Nephron progenitor cell (in vitro differentiated cells): ENCODE measurements at regions not wholly inside any gene's neighbourhood (a gene's known extent, or its start where the extent isn't known, plus 50 kb on each side); places are given as distances from the start of the nearest gene placed in this dataset.

Experiments
- DNase-seq: peaks from one replicate; pipeline ENCODE4 v3.0.0; 2021
- H3K27ac Mint-ChIP-seq: 2 replicates; pipeline ENCODE4 v1.8.0; 2021; ENCODE audit warnings: mild to moderate bottlenecking, moderate library complexity, mixed read lengths
- H3K27me3 Mint-ChIP-seq: 2 replicates; pipeline ENCODE4 v1.8.0; 2021; ENCODE audit warnings: mild to moderate bottlenecking, low read depth, mixed read lengths; ENCODE audit not compliant: poor library complexity
- H3K36me3 Mint-ChIP-seq: 2 replicates; pipeline ENCODE4 v1.8.0; 2021; ENCODE audit warnings: low read depth, mixed read lengths
- H3K4me1 Mint-ChIP-seq: 2 replicates; pipeline ENCODE4 v1.8.0; 2021; ENCODE audit warnings: mixed read lengths
- H3K4me3 Mint-ChIP-seq: 2 replicates; pipeline ENCODE4 v1.8.0; 2021; ENCODE audit warnings: mild to moderate bottlenecking, moderate library complexity, mixed read lengths
- H3K9me3 Mint-ChIP-seq: 2 replicates; pipeline ENCODE4 v1.8.0; 2021; ENCODE audit warnings: mild to moderate bottlenecking, moderate library complexity, mixed read lengths
- CTCF ChIP-seq: fragments of 200-600 bp; sonication (generic); IDR thresholded peaks from 2 replicates; pipeline ENCODE4 v1.5.0; 2021; ENCODE audit warnings: antibody characterized with exemption

GRCh38 chr4:157678478-157678877 lies 457.9 kb downstream of the GRIA2 start:
- H3K36me3 Mint-ChIP-seq = peaks cover 4% of the 10 kb centered on the region
- no peaks in the 10 kb centered on the region for H3K27me3 Mint-ChIP-seq
- H3K4me3 Mint-ChIP-seq = no peak overlapping the region
- no peak overlapping the region for H3K27ac Mint-ChIP-seq
- no peak for DNase-seq
- TF ChIP-seq CTCF = no peak
- H3K9me3 Mint-ChIP-seq = peaks cover 23% of the 10 kb centered on the region
- no peaks in the 10 kb centered on the region for H3K4me1 Mint-ChIP-seq

- peaks cover 23% of the 10 kb centered on the region for H3K9me3 Mint-ChIP-seq
- no peak overlapping the region for H3K27ac Mint-ChIP-seq
- TF ChIP-seq CTCF = no peak
- H3K27me3 Mint-ChIP-seq = no peaks in the 10 kb centered on the region
- no peak for DNase-seq
- no peaks in the 10 kb centered on the region for H3K4me1 Mint-ChIP-seq
- H3K4me3 Mint-ChIP-seq = no peak overlapping the region
- H3K36me3 Mint-ChIP-seq = peaks cover 4% of the 10 kb centered on the region
Observed at GRCh38 chr4:157674699-157675098, 454.2 kb downstream of the GRIA2 start.

DNA sequence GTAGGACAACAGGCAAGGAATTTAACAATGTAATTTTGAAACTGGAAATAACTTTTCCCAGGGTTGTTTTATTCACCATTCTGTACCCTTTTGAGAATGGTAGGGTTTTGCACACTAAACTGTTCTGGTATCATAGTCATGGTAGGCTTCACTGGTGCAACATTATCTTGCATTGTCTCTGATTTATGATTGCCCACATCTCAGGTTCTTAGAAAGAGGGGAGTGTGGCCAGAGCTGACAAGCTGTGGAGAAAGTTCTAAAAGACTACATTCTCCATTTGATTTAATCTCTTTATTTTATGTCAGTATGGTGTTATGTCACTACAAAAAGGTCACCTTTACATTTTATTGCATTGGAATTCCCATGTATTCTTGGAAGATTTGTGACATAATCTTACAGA lies 447.3 kb downstream of the GRIA2 start:
- peak overlapping the region; percentile 15 for H3K27ac Mint-ChIP-seq
- no peaks in the 10 kb centered on the region for H3K36me3 Mint-ChIP-seq
- H3K27me3 Mint-ChIP-seq = no peaks in the 10 kb centered on the region
- no peak for TF ChIP-seq CTCF
- no peak for DNase-seq
- H3K9me3 Mint-ChIP-seq = no peaks in the 10 kb centered on the region
- H3K4me1 Mint-ChIP-seq = peaks cover 5% of the 10 kb centered on the region
- no peak overlapping the region for H3K4me3 Mint-ChIP-seq

GRCh38 chr4:157664726-157665125 lies 444.2 kb downstream of the GRIA2 start:
- TF ChIP-seq CTCF = no peak
- H3K36me3 Mint-ChIP-seq = no peaks in the 10 kb centered on the region
- no peak for DNase-seq
- no peaks in the 10 kb centered on the region for H3K9me3 Mint-ChIP-seq
- H3K4me1 Mint-ChIP-seq = peaks cover 5% of the 10 kb centered on the region
- no peaks in the 10 kb centered on the region for H3K27me3 Mint-ChIP-seq
- no peak overlapping the region for H3K4me3 Mint-ChIP-seq
- no peak overlapping the region for H3K27ac Mint-ChIP-seq

DNA sequence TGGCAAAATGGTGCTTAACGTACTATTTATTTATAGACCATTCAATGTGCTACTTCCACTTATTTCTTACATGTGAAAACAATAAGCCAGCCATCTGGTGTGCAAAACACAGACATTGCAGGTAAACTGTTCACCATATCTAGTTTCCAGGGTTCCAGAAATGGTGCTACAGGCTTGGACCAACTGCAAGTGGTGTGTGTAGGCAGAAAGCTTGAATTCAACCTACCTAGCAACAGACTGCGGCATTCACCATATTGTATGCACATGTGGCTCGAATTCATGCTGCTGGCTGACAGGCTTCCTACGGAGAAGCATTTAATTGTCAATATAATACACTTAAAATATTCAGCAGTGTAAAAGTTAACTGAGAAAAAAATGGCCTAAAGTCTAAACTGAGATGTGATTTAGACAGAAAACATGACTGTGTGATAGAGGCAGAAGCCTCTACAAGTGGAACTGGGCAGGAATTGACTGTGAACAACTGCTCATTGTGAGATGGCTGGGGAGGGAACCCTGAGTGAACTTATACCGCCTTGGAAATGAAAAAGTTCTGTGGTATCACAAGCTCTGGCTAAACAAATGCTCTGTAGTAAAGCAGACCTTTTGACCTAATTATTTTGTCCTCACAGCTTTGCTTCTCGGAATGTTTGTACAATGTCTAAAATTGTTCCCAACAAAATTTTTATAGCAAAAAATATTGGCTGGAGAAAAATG lies 434.7 kb downstream of the GRIA2 start:
- no peak for DNase-seq
- Mint-ChIP-seq H3K4me1 (no peaks in the 10 kb centered on the region), H3K36me3 (no peaks in the 10 kb centered on the region), H3K27ac (no peak overlapping the region), H3K9me3 (no peaks in the 10 kb centered on the region), H3K4me3 (no peak overlapping the region), H3K27me3 (no peaks in the 10 kb centered on the region)
- TF ChIP-seq CTCF = no peak

DNA sequence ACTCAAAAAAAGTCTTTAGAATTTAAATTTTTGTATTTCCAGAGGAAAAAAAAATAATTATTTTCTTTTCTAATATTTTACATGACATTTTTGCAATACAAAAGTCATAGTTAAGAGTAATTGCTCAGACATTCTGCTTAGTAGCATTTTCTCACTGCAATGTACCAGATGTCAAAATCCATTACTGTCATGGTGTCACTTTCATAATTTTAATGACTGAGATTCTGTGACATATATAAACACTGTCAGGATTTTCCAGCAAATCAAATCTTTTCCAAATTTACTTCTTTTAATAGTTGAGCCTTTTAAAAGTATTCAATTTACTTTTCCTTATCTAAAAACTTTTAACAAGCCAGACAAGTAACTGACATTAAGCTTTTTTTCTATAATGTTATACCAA lies 422.7 kb downstream of the GRIA2 start:
- H3K27me3 Mint-ChIP-seq = no peaks in the 10 kb centered on the region
- TF ChIP-seq CTCF = no peak
- no peak for DNase-seq
- H3K9me3 Mint-ChIP-seq = peaks cover 24% of the 10 kb centered on the region
- H3K4me3 Mint-ChIP-seq = no peak overlapping the region
- H3K4me1 Mint-ChIP-seq = no peaks in the 10 kb centered on the region
- H3K36me3 Mint-ChIP-seq = no peaks in the 10 kb centered on the region
- H3K27ac Mint-ChIP-seq = no peak overlapping the region
